Naive thymus-derived CD4-positive, alpha-beta T cell (primary cell): ENCODE measurements at regions not wholly inside any gene's neighbourhood (a gene's known extent, or its start where the extent isn't known, plus 50 kb on each side); places are given as distances from the start of the nearest gene placed in this dataset.

Source experiments
- ATAC-seq: fragments of 150-1000 bp; cut with Tn5 transposase; 2 replicates; pipeline ENCODE4 v1.10.0; 2021; ENCODE audit warnings: mild to moderate bottlenecking, moderate library complexity
- CTCF ChIA-PET: fragments of 350-600 bp; sonication (Branson Sonifier 250); formaldehyde crosslinking; loops from one replicate; lab custom pipeline; 2021; ENCODE audit warnings: antibody characterized with exemption; lab: Charles Lee
- POLR2A ChIA-PET: fragments of 350-600 bp; sonication (Branson Sonifier 250); formaldehyde crosslinking; loops from one replicate; lab custom pipeline; 2021; ENCODE audit warnings: antibody characterized with exemption, inconsistent platforms; lab: Charles Lee
- DNase-seq, 9 donors: peaks; one replicate each; pipeline versions ENCODE4 v3.0.0 to v3.0.0-alpha.2; 2020 to 2022; ENCODE audit warnings: mixed read lengths in 1 of 9
- H3K27ac ChIP-seq: one replicate; pipeline ENCODE4 v1.7.0; 2013; ENCODE audit warnings: mild to moderate bottlenecking, low read depth, low read length, moderate library complexity
- H3K27me3 ChIP-seq, 2 donors: one replicate each; pipeline ENCODE4 v1.7.0; 2013; ENCODE audit warnings: low read length in 2 of 2, mild to moderate bottlenecking in 2 of 2, moderate library complexity in 2 of 2; ENCODE audit not compliant: control insufficient read depth in 2 of 2, insufficient read depth in 2 of 2
- H3K36me3 ChIP-seq, 3 experiments: 1 replicate in 2 of 3; 2 replicates in 1 of 3; pipeline ENCODE4 v1.7.0; 2013; ENCODE audit warnings: low read length in 3 of 3, mild to moderate bottlenecking in 3 of 3, moderate library complexity in 1 of 3; ENCODE audit not compliant: insufficient read depth in 3 of 3, control insufficient read depth in 2 of 3
- H3K4me1 ChIP-seq, 2 donors: one replicate each; pipeline ENCODE4 v1.7.0; 2013; ENCODE audit warnings: low read length in 2 of 2, mild to moderate bottlenecking in 2 of 2, moderate library complexity in 1 of 2; ENCODE audit not compliant: control insufficient read depth in 2 of 2, insufficient read depth in 2 of 2
- H3K4me3 ChIP-seq: 2 replicates; pipeline ENCODE4 v1.7.0; 2013; ENCODE audit warnings: mild to moderate bottlenecking, low read length
- H3K9me3 ChIP-seq, 3 experiments: 1 replicate in 2 of 3; 2 replicates in 1 of 3; pipeline ENCODE4 v1.7.0; 2013; ENCODE audit warnings: low read length in 3 of 3; ENCODE audit not compliant: control insufficient read depth in 2 of 3
- H3K27ac Mint-ChIP-seq, 9 donors: one replicate each; pipeline ENCODE4 v1.8.0; 2020 to 2022; ENCODE audit warnings: mixed read lengths in 9 of 9, mild to moderate bottlenecking in 8 of 9, moderate library complexity in 5 of 9, inconsistent platforms in 2 of 9
- H3K27me3 Mint-ChIP-seq, 5 donors: one replicate each; pipeline ENCODE4 v1.8.0; 2021 to 2022; ENCODE audit warnings: mixed read lengths in 5 of 5, mild to moderate bottlenecking in 1 of 5
- H3K36me3 Mint-ChIP-seq, 5 donors: one replicate each; pipeline ENCODE4 v1.8.0; 2020 to 2022; ENCODE audit warnings: mixed read lengths in 5 of 5, mild to moderate bottlenecking in 3 of 5, inconsistent platforms in 1 of 5
- H3K4me1 Mint-ChIP-seq, 7 donors: one replicate each; pipeline ENCODE4 v1.8.0; 2020 to 2022; ENCODE audit warnings: mixed read lengths in 7 of 7, mild to moderate bottlenecking in 3 of 7, inconsistent platforms in 1 of 7
- H3K4me3 Mint-ChIP-seq, 10 donors: one replicate each; pipeline ENCODE4 v1.8.0; 2020 to 2022; ENCODE audit warnings: mild to moderate bottlenecking in 10 of 10, mixed read lengths in 10 of 10, moderate library complexity in 6 of 10, inconsistent platforms in 2 of 10
- H3K9me3 Mint-ChIP-seq, 11 donors: one replicate each; pipeline ENCODE4 v1.8.0; 2020 to 2022; ENCODE audit warnings: mixed read lengths in 11 of 11, mild to moderate bottlenecking in 4 of 11, inconsistent platforms in 1 of 11, moderate library complexity in 1 of 11
- intact Hi-C, 2 donors: fragments of 100-400 bp; cut with micrococcal nuclease; formaldehyde crosslinking; loops; one replicate each; pipeline ENCODE4 v1.15.1; 2023

GRCh38 chr4:181911420-181911819 is 331.8 kb upstream of the TENM3 start:
- Mint-ChIP-seq H3K4me1 (peaks cover 0 to 1% (median 0%) of the 10 kb centered on the region in 7 donors), H3K27ac (no peak overlapping the region), H3K9me3 (peaks cover 8 to 39% (median 17%) of the 10 kb centered on the region in 11 donors), H3K36me3 (peaks cover 0 to 9% (median 0%) of the 10 kb centered on the region in 5 donors), H3K27me3 (no peaks in the 10 kb centered on the region), H3K4me3 (no peak overlapping the region)
- intact Hi-C loops = no loop called here
- ATAC-seq (no peak), DNase-seq (no peak)
- Histone ChIP-seq H3K27ac (no peak overlapping the region), H3K4me3 (no peak overlapping the region), H3K36me3 (no peaks in the 10 kb centered on the region), H3K27me3 (no peaks in the 10 kb centered on the region), H3K9me3 (no peaks in the 10 kb centered on the region), H3K4me1 (no peaks in the 10 kb centered on the region)
- POLR2A ChIA-PET = no interaction called here
- CTCF ChIA-PET = no interaction called here

- ChIA-PET POLR2A (no interaction called here), CTCF (no interaction called here)
- Histone ChIP-seq H3K27ac (no peak overlapping the region), H3K36me3 (no peaks in the 10 kb centered on the region), H3K4me3 (no peak overlapping the region), H3K27me3 (no peaks in the 10 kb centered on the region), H3K4me1 (no peaks in the 10 kb centered on the region), H3K9me3 (no peaks in the 10 kb centered on the region)
- ATAC-seq (no peak), DNase-seq (no peak)
- Mint-ChIP-seq H3K9me3 (peaks cover 0 to 22% (median 12%) of the 10 kb centered on the region in 11 donors), H3K4me3 (no peak overlapping the region), H3K36me3 (no peaks in the 10 kb centered on the region), H3K27me3 (no peaks in the 10 kb centered on the region), H3K4me1 (no peaks in the 10 kb centered on the region), H3K27ac (no peak overlapping the region)
- intact Hi-C loops = no loop called here
These were observed 309.7 kb upstream of the TENM3 start for GRCh38 chr4:181933471-181933870.

DNA sequence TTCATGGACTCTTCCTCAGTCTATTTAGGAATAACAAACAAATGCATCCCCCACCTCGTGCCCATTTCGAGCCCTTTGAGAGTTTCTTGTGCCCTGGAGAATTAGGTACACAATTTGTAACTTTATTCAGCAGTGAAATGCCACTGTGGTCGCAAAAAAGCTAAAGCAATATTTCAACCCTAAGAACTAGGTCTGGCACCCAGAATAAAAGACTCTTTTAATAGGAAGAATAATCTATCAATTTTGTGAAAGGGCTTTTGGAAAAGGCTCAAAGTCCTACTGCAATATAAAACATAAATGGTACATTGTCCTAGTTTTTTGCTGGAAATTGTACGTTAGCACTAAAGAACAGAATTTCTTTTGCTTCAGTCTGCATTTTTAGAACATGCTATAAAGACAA is 304.6 kb upstream of the TENM3 start:
- Histone ChIP-seq H3K36me3 (no peaks in the 10 kb centered on the region), H3K27me3 (no peaks in the 10 kb centered on the region), H3K4me3 (no peak overlapping the region), H3K9me3 (no peaks in the 10 kb centered on the region), H3K27ac (no peak overlapping the region), H3K4me1 (no peaks in the 10 kb centered on the region)
- H3K4me3 Mint-ChIP-seq = no peak overlapping the region
- no peaks in the 10 kb centered on the region for H3K27me3 Mint-ChIP-seq
- H3K27ac Mint-ChIP-seq = no peak overlapping the region
- H3K9me3 Mint-ChIP-seq = peaks cover 0 to 20% (median 3%) of the 10 kb centered on the region in 11 donors
- no peaks in the 10 kb centered on the region for H3K36me3 Mint-ChIP-seq
- POLR2A ChIA-PET = no interaction called here
- no peak for DNase-seq
- intact Hi-C loops = no loop called here
- CTCF ChIA-PET = no interaction called here
- H3K4me1 Mint-ChIP-seq = no peaks in the 10 kb centered on the region
- no peak for ATAC-seq

DNA sequence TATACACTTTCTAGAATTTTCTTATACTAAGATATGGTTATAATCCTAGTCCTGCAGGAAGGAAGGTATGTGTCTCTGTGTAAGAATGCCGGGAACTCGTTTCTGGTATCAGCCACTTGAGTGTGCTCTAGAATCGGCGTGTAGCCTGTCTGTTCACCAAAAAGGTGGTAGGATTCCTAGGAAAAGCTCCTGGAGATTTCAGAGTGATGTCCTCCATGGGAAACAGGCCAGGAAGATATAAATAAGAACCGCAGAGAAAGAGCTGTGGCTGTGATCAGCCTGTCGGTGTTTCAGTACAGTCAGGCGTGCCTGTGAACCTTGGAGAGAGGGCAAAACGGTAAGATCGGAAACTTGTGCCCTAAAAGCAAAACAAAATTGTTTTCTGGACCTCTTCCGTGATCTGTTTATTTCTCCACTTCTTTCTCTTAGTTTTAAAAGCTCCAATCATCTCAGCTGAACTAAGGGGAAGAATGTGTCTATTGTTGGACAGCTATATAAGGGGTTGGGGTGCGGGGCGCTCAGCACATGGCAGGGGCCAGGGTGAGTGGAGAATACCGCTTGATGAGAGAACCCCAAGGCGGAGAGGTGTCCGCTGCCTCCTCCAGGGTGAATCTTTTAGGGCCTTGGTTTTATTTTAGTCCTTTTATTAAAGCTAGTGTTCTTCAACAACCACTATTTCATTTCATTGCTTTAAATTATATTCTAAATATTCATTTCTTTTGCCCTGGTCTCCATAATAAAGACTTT is 303.8 kb upstream of the TENM3 start:
- Histone ChIP-seq H3K27ac (no peak overlapping the region), H3K4me3 (no peak overlapping the region), H3K27me3 (no peaks in the 10 kb centered on the region), H3K4me1 (no peaks in the 10 kb centered on the region), H3K36me3 (no peaks in the 10 kb centered on the region), H3K9me3 (no peaks in the 10 kb centered on the region)
- H3K9me3 Mint-ChIP-seq = peaks cover 0 to 24% (median 4%) of the 10 kb centered on the region in 11 donors
- no peak for ATAC-seq
- H3K36me3 Mint-ChIP-seq = no peaks in the 10 kb centered on the region
- ChIA-PET CTCF (no interaction called here), POLR2A (no interaction called here)
- DNase-seq = no peak
- no peaks in the 10 kb centered on the region for H3K4me1 Mint-ChIP-seq
- intact Hi-C loops = no loop called here
- H3K27ac Mint-ChIP-seq = no peak overlapping the region
- H3K27me3 Mint-ChIP-seq = no peaks in the 10 kb centered on the region
- no peak overlapping the region for H3K4me3 Mint-ChIP-seq

GRCh38 chr4:181944527-181944926 is 298.7 kb upstream of the TENM3 start:
- Histone ChIP-seq H3K36me3 (no peaks in the 10 kb centered on the region), H3K4me1 (no peaks in the 10 kb centered on the region), H3K4me3 (no peak overlapping the region), H3K27ac (no peak overlapping the region), H3K9me3 (no peaks in the 10 kb centered on the region), H3K27me3 (no peaks in the 10 kb centered on the region)
- CTCF ChIA-PET = no interaction called here
- no peak for DNase-seq
- Mint-ChIP-seq H3K4me3 (no peak overlapping the region), H3K9me3 (peaks cover 0 to 24% (median 0%) of the 10 kb centered on the region in 11 donors), H3K4me1 (no peaks in the 10 kb centered on the region), H3K36me3 (no peaks in the 10 kb centered on the region), H3K27me3 (no peaks in the 10 kb centered on the region), H3K27ac (no peak overlapping the region)
- POLR2A ChIA-PET = no interaction called here
- ATAC-seq = no peak
- intact Hi-C loops = no loop called here

- Mint-ChIP-seq H3K4me1 (no peaks in the 10 kb centered on the region), H3K27ac (no peak overlapping the region), H3K4me3 (no peak overlapping the region), H3K27me3 (no peaks in the 10 kb centered on the region), H3K36me3 (no peaks in the 10 kb centered on the region), H3K9me3 (peaks cover 0 to 20% (median 0%) of the 10 kb centered on the region in 11 donors)
- no peaks in the 10 kb centered on the region for H3K36me3 ChIP-seq
- ChIA-PET CTCF (no interaction called here), POLR2A (no interaction called here)
- H3K4me3 ChIP-seq = no peak overlapping the region
- intact Hi-C loops = no loop called here
- no peaks in the 10 kb centered on the region for H3K27me3 ChIP-seq
- ATAC-seq (no peak), DNase-seq (no peak)
- no peak overlapping the region for H3K27ac ChIP-seq
- no peaks in the 10 kb centered on the region for H3K4me1 ChIP-seq
- no peaks in the 10 kb centered on the region for H3K9me3 ChIP-seq
These were observed 296.3 kb upstream of the TENM3 start for GRCh38 chr4:181946902-181947301.

GRCh38 chr4:181948839-181949382 is 294.3 kb upstream of the TENM3 start:
- H3K27me3 Mint-ChIP-seq = no peaks in the 10 kb centered on the region
- no peak overlapping the region for H3K27ac Mint-ChIP-seq
- no peak for DNase-seq
- H3K4me1 Mint-ChIP-seq = no peaks in the 10 kb centered on the region
- no peaks in the 10 kb centered on the region for H3K4me1 ChIP-seq
- no peaks in the 10 kb centered on the region for H3K36me3 ChIP-seq
- no peak overlapping the region for H3K4me3 ChIP-seq
- intact Hi-C loops = no loop called here
- H3K9me3 Mint-ChIP-seq = peaks cover 0 to 11% (median 0%) of the 10 kb centered on the region in 11 donors
- no peak overlapping the region for H3K27ac ChIP-seq
- H3K4me3 Mint-ChIP-seq = no peak overlapping the region
- no peaks in the 10 kb centered on the region for H3K27me3 ChIP-seq
- ChIA-PET CTCF (no interaction called here), POLR2A (no interaction called here)
- no peaks in the 10 kb centered on the region for H3K9me3 ChIP-seq
- no peak for ATAC-seq
- H3K36me3 Mint-ChIP-seq = no peaks in the 10 kb centered on the region
